ENCODE measurements at regions not wholly inside any gene's neighbourhood (a gene's known extent, or its start where the extent isn't known, plus 50 kb on each side); places are given as distances from the start of the nearest gene placed in this dataset.

- H3K27ac ChIP-seq (ENCODE audit: low read depth in 1 of 2, low read length in 2 of 2): no peak overlapping the region
- no peak overlapping the region for H3K9ac ChIP-seq (ENCODE audit: low read depth in 1 of 2, low read length in 2 of 2)
- no peak for DNase-seq (ENCODE audit: low spot score)
- H3K9me3 ChIP-seq (ENCODE audit: control insufficient read depth in 4 of 4, low read length in 3 of 4): no peaks in the 10 kb centered on the region
- no peak for TF ChIP-seq RXRA (IDR thresholded peaks at IDR 0.05)
- no peak for TF ChIP-seq YY1 (IDR thresholded peaks at IDR 0.05)
- no peak for TF ChIP-seq FOXA1 (IDR thresholded peaks at IDR 0.05)
- no peak for TF ChIP-seq GABPA (IDR thresholded peaks at IDR 0.05 in 1 of 2, conservative IDR thresholded peaks at IDR 0.05 in 1 of 2)
- peak; percentile 35 to 46 for TF ChIP-seq RAD21 (IDR thresholded peaks at IDR 0.05)
- TF ChIP-seq CTCF (IDR thresholded peaks at IDR 0.05; ENCODE audit: low read depth, low read length, missing input control): no peak
- no peak for TF ChIP-seq ATF3 (IDR thresholded peaks at IDR 0.05)
- no peak overlapping the region for H3K4me3 ChIP-seq (ENCODE audit: low read depth in 1 of 3, low read length in 3 of 3)
- H3K36me3 ChIP-seq (ENCODE audit: control insufficient read depth in 4 of 4, insufficient read depth in 3 of 4, low read depth in 1 of 4, low read length in 3 of 4): no peaks in the 10 kb centered on the region
- H3K27me3 ChIP-seq (ENCODE audit: control insufficient read depth in 4 of 4, insufficient read depth in 4 of 4, low read length in 3 of 4): no peaks in the 10 kb centered on the region
- WGBS: 71% methylated on average over 1 of the region's 1 CpG
- no peaks in the 10 kb centered on the region for H3K4me1 ChIP-seq (ENCODE audit: control insufficient read depth in 4 of 4, insufficient read depth in 4 of 4, low read length in 3 of 4)
Observed at GRCh38 chr10:60441515-60441914, 51.8 kb upstream of the ANK3 start.

- Histone ChIP-seq H3K9ac (ENCODE audit: low read depth in 1 of 2, low read length in 2 of 2) (no peak overlapping the region), H3K27ac (ENCODE audit: low read depth in 1 of 2, low read length in 2 of 2) (no peak overlapping the region), H3K4me1 (ENCODE audit: control insufficient read depth in 4 of 4, insufficient read depth in 4 of 4, low read length in 3 of 4) (no peaks in the 10 kb centered on the region), H3K36me3 (ENCODE audit: control insufficient read depth in 4 of 4, insufficient read depth in 3 of 4, low read depth in 1 of 4, low read length in 3 of 4) (no peaks in the 10 kb centered on the region), H3K27me3 (ENCODE audit: control insufficient read depth in 4 of 4, insufficient read depth in 4 of 4, low read length in 3 of 4) (no peaks in the 10 kb centered on the region), H3K4me3 (ENCODE audit: low read depth in 1 of 3, low read length in 3 of 3) (no peak overlapping the region), H3K9me3 (ENCODE audit: control insufficient read depth in 4 of 4, low read length in 3 of 4) (no peaks in the 10 kb centered on the region)
- 93% methylated on average over 2 of the region's 2 CpGs for WGBS
- TF ChIP-seq FOXA2 (IDR thresholded peaks at IDR 0.05): no peak
- no peak for TF ChIP-seq YY1 (IDR thresholded peaks at IDR 0.05)
- TF ChIP-seq MAX (IDR thresholded peaks at IDR 0.05): no peak
- TF ChIP-seq HNF4A (conservative IDR thresholded peaks at IDR 0.05): no peak
- TF ChIP-seq EGR1 (IDR thresholded peaks at IDR 0.05; ENCODE audit: low read depth in 2 of 2): no peak
- TF ChIP-seq REST (IDR thresholded peaks at IDR 0.05): no peak
- no peak for TF ChIP-seq RAD21 (IDR thresholded peaks at IDR 0.05)
- TF ChIP-seq CTCF (IDR thresholded peaks at IDR 0.05; ENCODE audit: low read depth, low read length, missing input control): no peak
- TF ChIP-seq RXRA (IDR thresholded peaks at IDR 0.05): no peak
- no peak for TF ChIP-seq SP1 (IDR thresholded peaks at IDR 0.05)
- TF ChIP-seq ZBTB33 (IDR thresholded peaks at IDR 0.05): no peak
- TF ChIP-seq ATF3 (IDR thresholded peaks at IDR 0.05): no peak
- TF ChIP-seq FOXA1 (IDR thresholded peaks at IDR 0.05): no peak
- no peak for TF ChIP-seq NR2F2 (IDR thresholded peaks at IDR 0.05)
- TF ChIP-seq JUND (IDR thresholded peaks at IDR 0.05): no peak
- DNase-seq (ENCODE audit: low spot score): no peak
Observed at GRCh38 chr10:60439641-60440040, 50.0 kb upstream of the ANK3 start.

Data from liver (tissue), 8 donors.